ENCODE measurements at regions not wholly inside any gene's neighbourhood (a gene's known extent, or its start where the extent isn't known, plus 50 kb on each side); places are given as distances from the start of the nearest gene placed in this dataset.
"Not testable (repeated sequence)": the region's sequence is repeated elsewhere in the genome, so short reads cannot be mapped to it uniquely, and the experiment has no call there.

GRCh38 chr14:21894898-21895194 lies 221.2 kb upstream of the OR4E1 start:
- TF ChIP-seq, protein P1, sequence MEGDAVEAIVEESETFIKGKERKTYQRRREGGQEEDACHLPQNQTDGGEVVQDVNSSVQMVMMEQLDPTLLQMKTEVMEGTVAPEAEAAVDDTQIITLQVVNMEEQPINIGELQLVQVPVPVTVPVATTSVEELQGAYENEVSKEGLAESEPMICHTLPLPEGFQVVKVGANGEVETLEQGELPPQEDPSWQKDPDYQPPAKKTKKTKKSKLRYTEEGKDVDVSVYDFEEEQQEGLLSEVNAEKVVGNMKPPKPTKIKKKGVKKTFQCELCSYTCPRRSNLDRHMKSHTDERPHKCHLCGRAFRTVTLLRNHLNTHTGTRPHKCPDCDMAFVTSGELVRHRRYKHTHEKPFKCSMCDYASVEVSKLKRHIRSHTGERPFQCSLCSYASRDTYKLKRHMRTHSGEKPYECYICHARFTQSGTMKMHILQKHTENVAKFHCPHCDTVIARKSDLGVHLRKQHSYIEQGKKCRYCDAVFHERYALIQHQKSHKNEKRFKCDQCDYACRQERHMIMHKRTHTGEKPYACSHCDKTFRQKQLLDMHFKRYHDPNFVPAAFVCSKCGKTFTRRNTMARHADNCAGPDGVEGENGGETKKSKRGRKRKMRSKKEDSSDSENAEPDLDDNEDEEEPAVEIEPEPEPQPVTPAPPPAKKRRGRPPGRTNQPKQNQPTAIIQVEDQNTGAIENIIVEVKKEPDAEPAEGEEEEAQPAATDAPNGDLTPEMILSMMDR (IDR thresholded peaks at IDR 0.05), result not testable (repeated sequence)
- TF ChIP-seq EP300, POLR2A, POLR2AphosphoS5 (IDR thresholded peaks at IDR 0.05): not testable (repeated sequence)
